Small intestine (tissue), 7 donors: ENCODE measurements at regions not wholly inside any gene's neighbourhood (a gene's known extent, or its start where the extent isn't known, plus 50 kb on each side); places are given as distances from the start of the nearest gene placed in this dataset.

Experiments used
- DNase-seq, 2 donors: peaks; one replicate each; pipeline versions ENCODE4 v3.0.0 to v3.0.0-alpha.2; 2013
- FAIRE-seq: peaks from 2 replicates; lab custom pipeline; 2012; peaks lifted over from hg19 to GRCh38; lab: Jason Lieb, UNC
- H3K27ac ChIP-seq, 3 donors: one replicate each; pipeline ENCODE4 v1.5.1; 2013; ENCODE audit warnings: low read length in 2 of 3, mild to moderate bottlenecking in 2 of 3, control low read depth in 1 of 3, inconsistent platforms in 1 of 3, low read depth in 1 of 3, moderate library complexity in 1 of 3
- H3K27me3 ChIP-seq, 3 donors: one replicate each; pipeline ENCODE4 v1.6.1; 2013; ENCODE audit warnings: low read length in 3 of 3, inconsistent platforms in 1 of 3; ENCODE audit not compliant: control insufficient read depth in 3 of 3, insufficient read depth in 3 of 3
- H3K36me3 ChIP-seq, 3 donors: one replicate each; pipeline ENCODE4 v1.6.1; 2013; ENCODE audit warnings: low read length in 3 of 3, inconsistent platforms in 1 of 3, low read depth in 1 of 3, mild to moderate bottlenecking in 1 of 3, moderate library complexity in 1 of 3; ENCODE audit not compliant: control insufficient read depth in 3 of 3, insufficient read depth in 2 of 3
- H3K4me1 ChIP-seq, 3 donors: one replicate each; pipeline ENCODE4 v1.6.1; 2013; ENCODE audit warnings: low read length in 2 of 3, inconsistent platforms in 1 of 3, low read depth in 1 of 3, mild to moderate bottlenecking in 1 of 3, moderate library complexity in 1 of 3; ENCODE audit not compliant: control insufficient read depth in 3 of 3, insufficient read depth in 2 of 3
- H3K4me3 ChIP-seq, 3 donors: one replicate each; pipeline ENCODE4 v1.5.1; 2013; ENCODE audit warnings: low read length in 3 of 3, control low read depth in 1 of 3, inconsistent platforms in 1 of 3, low read depth in 1 of 3, mild to moderate bottlenecking in 1 of 3, moderate library complexity in 1 of 3
- H3K9me3 ChIP-seq, 2 donors: one replicate each; pipeline ENCODE4 v1.6.1; 2013; ENCODE audit warnings: low read depth in 1 of 2, low read length in 1 of 2; ENCODE audit not compliant: control insufficient read depth in 2 of 2, insufficient read depth in 1 of 2
- WGBS, 3 donors: extraction: QIAGEN DNeasy Blood & Tissue Kit; methylation state at CpG; one replicate each; pipeline ENCODE4 v1.1.7; 2013; 5-methylcytosine and 5-hydroxymethylcytosine counted together
- donor health status: healthy with polysubstance abuse.
- donor health status: control.
- donor health status: control.
- donor health status: Bipolar disorder and iron deficiency.
- donor health status: healthy.

DNA sequence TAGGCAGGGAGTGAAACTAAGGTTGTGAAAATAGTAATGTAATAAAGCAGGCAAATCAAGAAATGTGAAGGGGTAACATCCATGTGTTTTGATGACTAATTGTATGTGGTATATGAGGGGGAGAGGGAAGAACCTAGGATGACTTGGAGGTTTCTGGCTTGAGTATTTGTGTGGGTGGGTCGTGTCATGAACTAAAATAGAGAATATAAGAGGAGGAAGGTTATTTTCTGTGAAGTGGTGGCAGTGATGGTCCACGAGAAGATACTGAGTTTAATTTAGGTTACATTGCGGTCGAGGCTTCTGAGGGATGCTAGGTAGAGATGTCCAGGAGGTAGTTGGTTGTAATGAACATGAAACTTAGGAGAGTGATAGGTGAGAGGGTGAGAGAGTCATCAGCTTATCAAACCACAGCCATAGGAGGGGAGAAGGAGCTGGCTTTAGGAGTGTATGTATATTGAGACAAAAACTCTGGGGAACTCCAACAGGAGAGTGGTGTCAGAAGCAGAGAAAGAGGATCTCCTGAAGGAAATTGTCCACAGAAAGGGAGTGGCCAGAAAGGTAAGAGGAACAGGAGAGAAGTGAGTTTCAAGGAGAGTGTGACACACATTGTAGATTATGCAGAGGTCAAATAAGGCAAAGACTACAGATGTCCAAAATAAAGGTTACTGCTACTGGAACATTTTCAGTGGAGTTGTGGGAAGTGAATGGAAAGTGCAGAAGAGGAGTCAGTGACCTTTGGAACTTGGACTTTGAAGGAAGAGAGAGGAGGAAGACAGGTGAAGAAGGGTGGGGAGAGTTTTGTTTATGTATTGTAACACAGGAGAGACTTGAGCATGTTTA, 89.0 kb upstream of the MACF1 start:
- 62 to 91% (median 77%) methylated on average over 4 of the region's 4 CpGs for whole genome bisulfite sequencing, 3 donors
- Histone ChIP-seq H3K9me3 (no peaks in the 10 kb centered on the region), H3K36me3 (peaks cover 0 to 2% (median 0%) of the 10 kb centered on the region in 3 donors), H3K4me3 (no peak overlapping the region), H3K27ac (peak overlapping the region in 1 of 3 donors; percentile 80), H3K4me1 (peaks cover 11 to 22% (median 19%) of the 10 kb centered on the region in 3 donors), H3K27me3 (no peaks in the 10 kb centered on the region)
- FAIRE-seq (no peak), DNase-seq (peak; percentile 62 to 81)

DNA sequence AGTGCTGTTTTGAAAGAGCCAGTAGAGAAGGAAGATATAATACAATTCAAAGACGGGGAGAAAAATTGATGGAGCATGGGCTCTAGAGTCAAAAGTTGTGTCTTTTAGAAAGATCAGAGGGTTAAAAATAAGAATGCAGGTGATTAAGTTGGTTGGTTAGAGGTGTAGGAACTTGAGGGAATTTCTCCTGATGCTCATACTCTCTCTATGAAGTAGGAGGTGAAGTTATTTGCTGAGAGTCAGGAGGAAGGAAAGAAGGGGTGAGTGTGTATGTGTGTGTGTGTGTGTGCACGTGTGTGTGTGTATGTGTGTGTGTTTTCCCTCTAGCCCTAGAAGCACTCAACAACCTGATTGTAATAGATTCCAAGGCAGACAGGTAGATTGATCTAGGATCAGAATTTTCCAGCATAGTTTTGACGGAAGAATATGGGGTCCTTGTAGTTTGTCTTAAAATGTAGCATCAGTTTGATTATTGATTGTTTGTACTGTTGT, 88.3 kb upstream of the MACF1 start:
- DNase-seq (no peak), FAIRE-seq (no peak)
- WGBS, 3 donors = 50 to 55% (median 53%) methylated on average over 3 of the region's 3 CpGs
- Histone ChIP-seq H3K27ac (peak overlapping the region in 1 of 3 donors; percentile 71), H3K9me3 (no peaks in the 10 kb centered on the region), H3K4me1 (peaks cover 11 to 22% (median 19%) of the 10 kb centered on the region in 3 donors), H3K4me3 (no peak overlapping the region), H3K36me3 (peaks cover 0 to 2% (median 0%) of the 10 kb centered on the region in 3 donors), H3K27me3 (no peaks in the 10 kb centered on the region)

DNA sequence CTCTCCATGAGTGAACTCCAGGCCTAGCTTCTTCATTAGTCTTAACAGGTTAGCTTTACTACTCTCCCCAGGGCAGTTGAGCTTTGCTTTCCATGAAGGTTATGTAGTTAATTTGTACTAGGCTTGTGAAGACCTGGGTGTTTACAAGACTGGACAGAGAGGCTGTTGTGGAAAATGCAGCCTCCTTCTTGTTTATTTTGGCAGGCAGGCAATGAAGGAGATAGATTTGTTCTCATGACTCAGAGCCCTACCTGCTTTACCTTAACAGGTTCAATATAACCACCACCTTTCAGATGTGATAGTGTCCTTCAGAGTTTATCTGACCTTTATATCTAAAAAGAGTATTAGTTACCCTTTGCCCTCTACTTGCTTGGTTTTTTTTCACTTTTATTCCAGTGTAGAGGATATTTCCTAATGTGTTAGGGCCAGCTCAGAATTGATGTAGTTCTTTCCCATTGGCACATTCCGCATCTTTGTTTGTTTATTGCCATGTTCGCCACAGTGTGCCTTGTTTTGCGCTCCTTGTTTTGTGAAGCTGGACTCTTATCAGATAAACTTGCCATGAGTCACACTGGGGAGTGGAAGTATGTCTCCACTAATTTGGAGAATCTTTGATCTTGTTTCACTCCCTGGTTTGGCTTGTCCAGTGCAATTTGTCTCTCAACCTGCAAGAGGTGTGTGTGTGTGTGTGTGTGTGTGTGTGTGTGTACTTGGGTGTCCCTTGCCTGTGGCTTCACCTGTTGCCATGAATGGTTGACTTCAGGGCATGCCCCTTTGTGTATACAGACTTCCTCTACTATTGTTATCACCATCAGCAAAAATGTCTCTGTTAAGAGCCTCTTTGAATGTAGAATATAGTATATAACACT, 87.4 kb upstream of the MACF1 start:
- H3K36me3 ChIP-seq = peaks cover 0 to 6% (median 0%) of the 10 kb centered on the region in 3 donors
- no peaks in the 10 kb centered on the region for H3K27me3 ChIP-seq
- 26 to 74% (median 47%) methylated on average over 3 of the region's 3 CpGs for WGBS, 3 donors
- peak overlapping the region in 2 of 3 donors; percentile 34 to 71 for H3K27ac ChIP-seq
- H3K9me3 ChIP-seq = no peaks in the 10 kb centered on the region
- FAIRE-seq (no peak), DNase-seq (peak in 1 of 2 donors; percentile 52)
- H3K4me3 ChIP-seq = no peak overlapping the region
- H3K4me1 ChIP-seq = peaks cover 11 to 22% (median 19%) of the 10 kb centered on the region in 3 donors

GRCh38 chr1:39117899-39118450, 86.5 kb upstream of the MACF1 start:
- 32 to 33% (median 32%) methylated on average over 1 of the region's 1 CpG for WGBS, 3 donors
- DNase-seq = peak in 1 of 2 donors; percentile 43
- no peaks in the 10 kb centered on the region for H3K9me3 ChIP-seq
- no peak for FAIRE-seq
- peaks cover 0 to 6% (median 0%) of the 10 kb centered on the region in 3 donors for H3K36me3 ChIP-seq
- no peaks in the 10 kb centered on the region for H3K27me3 ChIP-seq
- peak overlapping the region in 1 of 3 donors; percentile 5 for H3K27ac ChIP-seq
- peaks cover 11 to 22% (median 19%) of the 10 kb centered on the region in 3 donors for H3K4me1 ChIP-seq
- no peak overlapping the region for H3K4me3 ChIP-seq

GRCh38 chr1:39122056-39122455, 82.4 kb upstream of the MACF1 start:
- Histone ChIP-seq H3K36me3 (peaks cover 0 to 12% (median 1%) of the 10 kb centered on the region in 3 donors), H3K27me3 (no peaks in the 10 kb centered on the region), H3K4me1 (peaks cover 2 to 13% (median 7%) of the 10 kb centered on the region in 3 donors), H3K4me3 (no peak overlapping the region), H3K27ac (no peak overlapping the region), H3K9me3 (no peaks in the 10 kb centered on the region)
- FAIRE-seq = no peak
- no peak for DNase-seq
- 95 to 97% (median 95%) methylated on average over 6 of the region's 6 CpGs for WGBS, 3 donors

DNA sequence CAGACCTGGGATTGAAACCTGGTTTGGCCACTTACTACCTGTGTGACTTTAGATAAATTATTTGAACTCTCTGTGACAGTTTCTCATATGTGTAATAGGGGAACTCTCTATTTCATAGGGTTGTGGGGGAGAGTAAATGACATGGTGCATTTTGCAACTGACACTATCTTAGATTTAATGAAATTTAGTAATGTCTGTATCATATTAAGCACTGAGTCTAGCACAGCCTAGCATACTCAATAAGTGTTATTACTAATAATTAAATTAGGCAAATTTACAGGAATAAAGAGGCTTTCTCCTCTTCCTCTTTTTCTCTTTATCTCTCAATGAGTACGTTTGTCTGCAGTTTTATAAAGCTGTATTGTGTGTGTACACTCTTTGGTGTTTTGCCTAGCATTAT, 80.2 kb upstream of the MACF1 start:
- peaks cover 0 to 12% (median 1%) of the 10 kb centered on the region in 3 donors for H3K36me3 ChIP-seq
- no peaks in the 10 kb centered on the region for H3K27me3 ChIP-seq
- WGBS, 3 donors = 70 to 86% (median 84%) methylated on average over 1 of the region's 1 CpG
- H3K27ac ChIP-seq = no peak overlapping the region
- H3K9me3 ChIP-seq = no peaks in the 10 kb centered on the region
- peaks cover 2 to 11% (median 10%) of the 10 kb centered on the region in 3 donors for H3K4me1 ChIP-seq
- H3K4me3 ChIP-seq = no peak overlapping the region
- DNase-seq (no peak), FAIRE-seq (no peak)

GRCh38 chr1:39127513-39127912, 77.0 kb upstream of the MACF1 start:
- H3K4me1 ChIP-seq = peaks cover 6 to 21% (median 17%) of the 10 kb centered on the region in 3 donors
- H3K4me3 ChIP-seq = no peak overlapping the region
- peak overlapping the region in 2 of 3 donors; percentile 14 to 54 for H3K27ac ChIP-seq
- no peaks in the 10 kb centered on the region for H3K27me3 ChIP-seq
- no peaks in the 10 kb centered on the region for H3K9me3 ChIP-seq
- H3K36me3 ChIP-seq = peaks cover 0 to 6% (median 1%) of the 10 kb centered on the region in 3 donors
- DNase-seq (peak; percentile 41 to 79), FAIRE-seq (no peak)

DNA sequence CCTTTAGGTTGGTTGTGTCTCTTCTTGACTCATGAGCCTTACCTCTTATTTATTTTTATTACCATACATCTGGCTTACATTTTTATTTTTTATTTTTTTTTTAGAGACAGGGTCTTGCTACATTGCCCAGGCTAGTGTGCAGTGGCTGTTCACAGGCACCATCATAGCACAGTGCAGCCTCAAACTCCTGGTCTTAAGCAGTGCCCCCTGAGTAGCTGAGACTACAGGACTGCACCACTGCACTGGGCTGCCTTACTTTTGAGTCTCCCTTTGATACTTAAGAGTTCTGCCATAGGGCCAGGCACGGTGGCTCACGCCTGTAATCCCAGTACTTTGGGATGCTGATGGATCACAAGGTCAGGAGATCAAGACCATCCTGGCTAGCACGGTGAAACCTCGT, 76.4 kb upstream of the MACF1 start:
- WGBS, 3 donors = 67 to 73% (median 70%) methylated on average over 4 of the region's 4 CpGs
- DNase-seq (no peak), FAIRE-seq (no peak)
- Histone ChIP-seq H3K9me3 (no peaks in the 10 kb centered on the region), H3K4me1 (peaks cover 6 to 27% (median 22%) of the 10 kb centered on the region in 3 donors), H3K27ac (peak overlapping the region in 2 of 3 donors; percentile 54 to 56), H3K4me3 (no peak overlapping the region), H3K27me3 (no peaks in the 10 kb centered on the region), H3K36me3 (peaks cover 0 to 9% (median 1%) of the 10 kb centered on the region in 3 donors)
